Right kidney (tissue), 1 donor: ENCODE measurements at regions not wholly inside any gene's neighbourhood (a gene's known extent, or its start where the extent isn't known, plus 50 kb on each side); places are given as distances from the start of the nearest gene placed in this dataset.

Source experiments
- DNase-seq: peaks from one replicate; pipeline ENCODE4 v3.0.0-alpha.2; 2016

GRCh38 chr5:28117273-28117672 lies 1078.9 kb upstream of the CDH9 start:
- no peak for DNase-seq

- DNase-seq: no peak
Measured at GRCh38 chr5:28110781-28111180, 1072.4 kb upstream of the CDH9 start.

- DNase-seq: no peak
Measured at GRCh38 chr5:28104080-28104479, 1065.7 kb upstream of the CDH9 start.

- DNase-seq: no peak
Measured at GRCh38 chr5:28084069-28084468, 1045.7 kb upstream of the CDH9 start.

GRCh38 chr5:28082610-28083009 lies 1044.2 kb upstream of the CDH9 start:
- no peak for DNase-seq

GRCh38 chr5:28077291-28078240 lies 1039.2 kb upstream of the CDH9 start:
- no peak for DNase-seq

GRCh38 chr5:28066856-28067255 lies 1028.5 kb upstream of the CDH9 start:
- DNase-seq: no peak

GRCh38 chr5:28065656-28066055 lies 1027.3 kb upstream of the CDH9 start:
- DNase-seq: no peak

- DNase-seq: no peak
Measured at GRCh38 chr5:28046596-28046995, 1008.2 kb upstream of the CDH9 start.

GRCh38 chr5:28027851-28028250 lies 989.5 kb upstream of the CDH9 start:
- no peak for DNase-seq

GRCh38 chr5:28017178-28017577 lies 978.8 kb upstream of the CDH9 start:
- DNase-seq: no peak

GRCh38 chr5:28014779-28015178 lies 976.4 kb upstream of the CDH9 start:
- no peak for DNase-seq

GRCh38 chr5:28012538-28012937 lies 974.2 kb upstream of the CDH9 start:
- no peak for DNase-seq

- no peak for DNase-seq
Measured at GRCh38 chr5:28009576-28009975, 971.2 kb upstream of the CDH9 start.

- DNase-seq: no peak
Measured at GRCh38 chr5:27996665-27997064, 958.3 kb upstream of the CDH9 start.

GRCh38 chr5:27995867-27996266 lies 957.5 kb upstream of the CDH9 start:
- DNase-seq: no peak

GRCh38 chr5:27978322-27978721 lies 939.9 kb upstream of the CDH9 start:
- no peak for DNase-seq

GRCh38 chr5:27969157-27969556 lies 930.8 kb upstream of the CDH9 start:
- no peak for DNase-seq

GRCh38 chr5:27963050-27963783 lies 924.8 kb upstream of the CDH9 start:
- no peak for DNase-seq

GRCh38 chr5:27962198-27962597 lies 923.8 kb upstream of the CDH9 start:
- DNase-seq: no peak

GRCh38 chr5:27947088-27947487 lies 908.7 kb upstream of the CDH9 start:
- no peak for DNase-seq

- DNase-seq: no peak
Measured at GRCh38 chr5:27944471-27944870, 906.1 kb upstream of the CDH9 start.

- DNase-seq: no peak
Measured at GRCh38 chr5:27938989-27939388, 900.6 kb upstream of the CDH9 start.

- no peak for DNase-seq
Measured at GRCh38 chr5:27928060-27928459, 889.7 kb upstream of the CDH9 start.
